Neural progenitor cell (in vitro differentiated cells): ENCODE measurements at regions not wholly inside any gene's neighbourhood (a gene's known extent, or its start where the extent isn't known, plus 50 kb on each side); places are given as distances from the start of the nearest gene placed in this dataset.

Experiments used
- DNase-seq: peaks from one replicate; pipeline ENCODE4 v3.0.0-alpha.2; 2016; ENCODE audit warnings: low spot score
- H2AFZ ChIP-seq: fragments of 200-600 bp; sonication (generic); replicated peaks from 2 replicates; pipeline ENCODE4 v1.6.1; 2016; ENCODE audit warnings: antibody characterized with exemption
- H3F3A ChIP-seq: fragments of 200-600 bp; sonication (generic); 2 replicates; pipeline ENCODE4 v1.6.1; 2016; ENCODE audit warnings: antibody characterized with exemption, low read depth
- H3K27ac ChIP-seq: fragments of 200-600 bp; sonication (generic); 2 replicates; pipeline ENCODE4 v1.5.1; 2016; ENCODE audit warnings: mild to moderate bottlenecking
- H3K27me3 ChIP-seq: fragments of 200-600 bp; sonication (generic); 2 replicates; pipeline ENCODE4 v1.6.1; 2016; ENCODE audit warnings: mild to moderate bottlenecking, moderate library complexity
- H3K36me3 ChIP-seq: fragments of 200-600 bp; sonication (generic); 2 replicates; pipeline ENCODE4 v1.5.1; 2016
- H3K4me1 ChIP-seq: fragments of 200-600 bp; sonication (generic); 2 replicates; pipeline ENCODE4 v1.6.1; 2016; ENCODE audit warnings: mixed run types
- H3K4me2 ChIP-seq: fragments of 200-600 bp; sonication (generic); 2 replicates; pipeline ENCODE4 v1.6.1; 2016
- H3K4me3 ChIP-seq: fragments of 200-600 bp; sonication (generic); 2 replicates; pipeline ENCODE4 v1.5.1; 2016
- H3K79me2 ChIP-seq: fragments of 200-600 bp; sonication (generic); 2 replicates; pipeline ENCODE4 v1.6.1; 2016; ENCODE audit warnings: low read depth
- H3K9ac ChIP-seq: fragments of 200-600 bp; sonication (generic); 2 replicates; pipeline ENCODE4 v1.6.1; 2016
- H3K9me3 ChIP-seq: fragments of 200-600 bp; sonication (generic); 2 replicates; pipeline ENCODE4 v1.5.1; 2016; ENCODE audit warnings: low read depth
- H4K20me1 ChIP-seq: fragments of 200-600 bp; sonication (generic); 2 replicates; pipeline ENCODE4 v1.6.1; 2016; ENCODE audit warnings: low read depth
- H3K27ac Mint-ChIP-seq: 3 replicates; pipeline ENCODE4 v1.8.0; 2021; ENCODE audit warnings: mixed read lengths
- H3K27me3 Mint-ChIP-seq: 2 replicates; pipeline ENCODE4 v1.8.0; 2022; ENCODE audit warnings: low read depth, mild to moderate bottlenecking, inconsistent platforms, moderate library complexity, mixed read lengths; ENCODE audit not compliant: insufficient read depth
- H3K36me3 Mint-ChIP-seq: 3 replicates; pipeline ENCODE4 v1.8.0; 2021; ENCODE audit warnings: mixed read lengths
- H3K4me1 Mint-ChIP-seq: 3 replicates; pipeline ENCODE4 v1.8.0; 2021; ENCODE audit warnings: mixed read lengths
- H3K4me3 Mint-ChIP-seq: 3 replicates; pipeline ENCODE4 v1.8.0; 2021; ENCODE audit warnings: mild to moderate bottlenecking, moderate library complexity, mixed read lengths
- H3K9me3 Mint-ChIP-seq: 3 replicates; pipeline ENCODE4 v1.8.0; 2020; ENCODE audit warnings: mixed read lengths
- EZH2 ChIP-seq: fragments of 200-600 bp; sonication (generic); IDR thresholded peaks from 2 replicates; pipeline ENCODE4 v1.6.1; 2017; ENCODE audit warnings: antibody characterized with exemption, mild to moderate bottlenecking, moderate library complexity
- EZH2phosphoT487 ChIP-seq: fragments of 200-600 bp; sonication (generic); IDR thresholded peaks from 2 replicates; pipeline ENCODE4 v1.6.1; 2017; ENCODE audit warnings: antibody characterized with exemption
- TF ChIP-seq, protein P1 (sequence below): fragments of 200-600 bp; sonication (generic); IDR thresholded peaks from 2 replicates; pipeline ENCODE4 v1.5.1; 2017; ENCODE audit warnings: antibody characterized with exemption, mild to moderate bottlenecking

DNA sequence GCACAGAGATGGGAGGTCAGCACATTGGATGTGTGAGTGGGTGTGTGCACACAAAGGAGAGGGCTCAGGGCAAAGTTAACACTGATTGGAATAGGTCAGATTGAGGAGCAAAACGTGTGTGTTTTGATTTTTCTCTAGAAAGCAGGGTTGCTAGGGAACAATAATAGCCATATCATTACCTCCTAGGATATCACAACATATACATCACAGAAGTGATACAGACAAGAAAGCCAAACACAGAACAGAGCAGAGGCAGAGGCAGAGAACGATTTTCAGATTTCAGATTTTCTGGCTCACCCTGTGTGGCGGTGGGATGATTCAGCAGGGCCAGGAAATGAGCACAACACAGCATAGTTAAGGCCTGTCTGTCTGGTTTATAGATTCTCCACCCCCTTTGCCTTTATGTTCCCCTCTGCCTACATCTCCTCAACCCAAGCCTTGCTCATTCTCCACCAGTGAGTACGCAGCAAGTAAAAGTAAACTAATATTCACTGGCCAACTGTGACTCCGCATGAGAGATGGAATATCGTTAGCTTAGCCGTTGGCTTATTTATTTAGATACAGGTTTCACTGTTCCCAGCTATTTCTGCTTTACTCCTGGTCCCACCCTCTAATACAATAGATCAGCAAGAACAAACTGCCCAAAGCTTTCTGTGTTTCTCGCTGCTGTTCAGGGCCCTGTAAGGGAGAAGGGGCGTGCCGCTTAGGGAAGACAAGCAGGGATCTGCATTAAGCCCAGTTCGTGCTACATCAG lies 182.7 kb upstream of the TSC22D1 start:
- peaks cover 5% of the 10 kb centered on the region for H3F3A ChIP-seq
- H3K4me1 ChIP-seq = peaks cover 20% of the 10 kb centered on the region
- Mint-ChIP-seq H3K36me3 (peaks cover 3% of the 10 kb centered on the region), H3K9me3 (no peaks in the 10 kb centered on the region), H3K27ac (peak overlapping the region; percentile 68), H3K4me3 (no peak overlapping the region), H3K4me1 (peaks cover 38% of the 10 kb centered on the region), H3K27me3 (peaks cover 4% of the 10 kb centered on the region)
- no peaks in the 10 kb centered on the region for H3K9me3 ChIP-seq
- no peak overlapping the region for H3K27ac ChIP-seq
- H3K9ac ChIP-seq = no peak overlapping the region
- DNase-seq = peak; percentile 21
- H4K20me1 ChIP-seq = no peaks in the 10 kb centered on the region
- H3K36me3 ChIP-seq = no peaks in the 10 kb centered on the region
- H3K4me3 ChIP-seq = no peak overlapping the region
- no peak overlapping the region for H3K4me2 ChIP-seq
- H3K27me3 ChIP-seq = no peaks in the 10 kb centered on the region
- H3K79me2 ChIP-seq = no peaks in the 10 kb centered on the region
- no peak for TF ChIP-seq EZH2phosphoT487
- no peak overlapping the region for H2AFZ ChIP-seq

- Histone ChIP-seq H3K9ac (no peak overlapping the region), H2AFZ (no peak overlapping the region), H3K79me2 (no peaks in the 10 kb centered on the region), H3F3A (no peaks in the 10 kb centered on the region), H3K9me3 (no peaks in the 10 kb centered on the region), H3K27me3 (no peaks in the 10 kb centered on the region), H4K20me1 (no peaks in the 10 kb centered on the region), H3K4me3 (no peak overlapping the region), H3K4me2 (no peak overlapping the region), H3K36me3 (no peaks in the 10 kb centered on the region), H3K4me1 (peaks cover 9% of the 10 kb centered on the region), H3K27ac (no peak overlapping the region)
- H3K36me3 Mint-ChIP-seq = peaks cover 2% of the 10 kb centered on the region
- DNase-seq = no peak
- peaks cover 30% of the 10 kb centered on the region for H3K4me1 Mint-ChIP-seq
- no peaks in the 10 kb centered on the region for H3K9me3 Mint-ChIP-seq
- TF ChIP-seq EZH2 (no peak), EZH2phosphoT487 (no peak)
- TF ChIP-seq, protein P1, sequence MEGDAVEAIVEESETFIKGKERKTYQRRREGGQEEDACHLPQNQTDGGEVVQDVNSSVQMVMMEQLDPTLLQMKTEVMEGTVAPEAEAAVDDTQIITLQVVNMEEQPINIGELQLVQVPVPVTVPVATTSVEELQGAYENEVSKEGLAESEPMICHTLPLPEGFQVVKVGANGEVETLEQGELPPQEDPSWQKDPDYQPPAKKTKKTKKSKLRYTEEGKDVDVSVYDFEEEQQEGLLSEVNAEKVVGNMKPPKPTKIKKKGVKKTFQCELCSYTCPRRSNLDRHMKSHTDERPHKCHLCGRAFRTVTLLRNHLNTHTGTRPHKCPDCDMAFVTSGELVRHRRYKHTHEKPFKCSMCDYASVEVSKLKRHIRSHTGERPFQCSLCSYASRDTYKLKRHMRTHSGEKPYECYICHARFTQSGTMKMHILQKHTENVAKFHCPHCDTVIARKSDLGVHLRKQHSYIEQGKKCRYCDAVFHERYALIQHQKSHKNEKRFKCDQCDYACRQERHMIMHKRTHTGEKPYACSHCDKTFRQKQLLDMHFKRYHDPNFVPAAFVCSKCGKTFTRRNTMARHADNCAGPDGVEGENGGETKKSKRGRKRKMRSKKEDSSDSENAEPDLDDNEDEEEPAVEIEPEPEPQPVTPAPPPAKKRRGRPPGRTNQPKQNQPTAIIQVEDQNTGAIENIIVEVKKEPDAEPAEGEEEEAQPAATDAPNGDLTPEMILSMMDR = no peak
- peak overlapping the region; percentile 5 for H3K27ac Mint-ChIP-seq
- H3K4me3 Mint-ChIP-seq = no peak overlapping the region
- peaks cover 4% of the 10 kb centered on the region for H3K27me3 Mint-ChIP-seq
These were observed 181.5 kb upstream of the TSC22D1 start for GRCh38 chr13:44757671-44758070.

- Histone ChIP-seq H3K9ac (no peak overlapping the region), H3K27ac (no peak overlapping the region), H3K4me1 (peaks cover 9% of the 10 kb centered on the region), H2AFZ (no peak overlapping the region), H3K27me3 (no peaks in the 10 kb centered on the region), H3K36me3 (no peaks in the 10 kb centered on the region), H3K79me2 (no peaks in the 10 kb centered on the region), H3K4me2 (no peak overlapping the region), H3K9me3 (no peaks in the 10 kb centered on the region), H3F3A (no peaks in the 10 kb centered on the region), H4K20me1 (no peaks in the 10 kb centered on the region), H3K4me3 (no peak overlapping the region)
- Mint-ChIP-seq H3K4me1 (peaks cover 28% of the 10 kb centered on the region), H3K4me3 (no peak overlapping the region), H3K36me3 (no peaks in the 10 kb centered on the region), H3K27ac (no peak overlapping the region), H3K9me3 (no peaks in the 10 kb centered on the region), H3K27me3 (peaks cover 4% of the 10 kb centered on the region)
- no peak for TF ChIP-seq EZH2
- TF ChIP-seq, protein P1 = no peak
- DNase-seq = no peak
These were observed 180.2 kb upstream of the TSC22D1 start for GRCh38 chr13:44756276-44756810.

GRCh38 chr13:44755872-44756271 lies 179.7 kb upstream of the TSC22D1 start:
- Histone ChIP-seq H3K79me2 (no peaks in the 10 kb centered on the region), H3F3A (no peaks in the 10 kb centered on the region), H3K4me2 (no peak overlapping the region), H3K27ac (no peak overlapping the region), H3K4me3 (no peak overlapping the region), H3K4me1 (peaks cover 9% of the 10 kb centered on the region), H3K36me3 (no peaks in the 10 kb centered on the region), H3K9ac (no peak overlapping the region), H2AFZ (no peak overlapping the region), H3K9me3 (no peaks in the 10 kb centered on the region), H3K27me3 (no peaks in the 10 kb centered on the region), H4K20me1 (no peaks in the 10 kb centered on the region)
- DNase-seq = no peak
- Mint-ChIP-seq H3K27me3 (peaks cover 4% of the 10 kb centered on the region), H3K4me1 (peaks cover 28% of the 10 kb centered on the region), H3K36me3 (no peaks in the 10 kb centered on the region), H3K9me3 (no peaks in the 10 kb centered on the region), H3K4me3 (no peak overlapping the region), H3K27ac (no peak overlapping the region)
- no peak for TF ChIP-seq EZH2
- TF ChIP-seq EZH2phosphoT487 = no peak
- TF ChIP-seq, protein P1 = no peak
